HepG2 (cell line): ENCODE measurements at regions not wholly inside any gene's neighbourhood (a gene's known extent, or its start where the extent isn't known, plus 50 kb on each side); places are given as distances from the start of the nearest gene placed in this dataset.

Experiments
- ATAC-seq: fragments of 200-7000 bp; cut with Tn5 transposase; 3 replicates; pipeline ENCODE4 v1.9.1; 2020; ENCODE audit warnings: mild to moderate bottlenecking, moderate library complexity
- BruUV-seq: library from RNA; stranded (reverse); fragments of 400-500 nt; replicated peaks from 2 replicates; lab custom pipeline; 2021; lab: Mats Ljungman, UMichigan
- CTCF ChIA-PET: fragments of 300-600 bp; formaldehyde crosslinking; extraction: SDS; loops from one replicate; lab custom pipeline; 2021; ENCODE audit warnings: low total read pairs, inconsistent platforms, low intra/inter-chr PET ratio; lab: Yijun Ruan, JAX
- POLR2A ChIA-PET: fragments of 350-600 bp; sonication (Branson Sonifier 250); formaldehyde crosslinking; loops from one replicate; lab custom pipeline; 2020; ENCODE audit warnings: antibody characterized with exemption, inconsistent platforms; lab: Yijun Ruan, JAX
- DNase-seq: peaks from one replicate; pipeline ENCODE4 v3.0.0-alpha.2; 2015; ENCODE audit warnings: low spot score
- FAIRE-seq: peaks from 3 replicates; lab custom pipeline; 2011; peaks lifted over from hg19 to GRCh38; lab: Jason Lieb, UNC
- H2AFZ ChIP-seq: one replicate; pipeline ENCODE4 v1.6.1; 2011; ENCODE audit warnings: low read length, inconsistent platforms
- H3K27ac ChIP-seq: fragments of 300-600 bp; 3 replicates; pipeline ENCODE4 v1.8.0; 2011; ENCODE audit warnings: mixed run types, mild to moderate bottlenecking, mixed read lengths, low read length, inconsistent platforms; ENCODE audit not compliant: insufficient read depth; ENCODE audit errors: extremely low read length
- H3K27me3 ChIP-seq, 2 experiments: fragments of 200-600 bp in 1 of 2; 2 replicates in 1 of 2; 3 replicates in 1 of 2; pipeline versions ENCODE4 v1.6.0 to v1.8.0; 2011; ENCODE audit warnings: low read length in 2 of 2, mild to moderate bottlenecking in 2 of 2, moderate library complexity in 2 of 2, inconsistent platforms in 1 of 2; ENCODE audit not compliant: insufficient read depth in 2 of 2, control insufficient read depth in 1 of 2
- H3K36me3 ChIP-seq, 2 experiments: fragments of 200-600 bp in 1 of 2; replicated peaks in 1 of 2; 2 replicates in 1 of 2; 3 replicates in 1 of 2; pipeline versions ENCODE4 v1.5.1 to v1.8.0; 2011; ENCODE audit warnings: low read length in 2 of 2, inconsistent platforms in 1 of 2; ENCODE audit not compliant: insufficient read depth in 2 of 2, control insufficient read depth in 1 of 2
- H3K4me1 ChIP-seq: 2 replicates; pipeline ENCODE4 v1.5.1; 2012; ENCODE audit warnings: low read length, inconsistent platforms; ENCODE audit not compliant: insufficient read depth
- H3K4me2 ChIP-seq: 2 replicates; pipeline ENCODE4 v1.6.0; 2011; ENCODE audit warnings: low read depth, low read length, inconsistent platforms
- H3K4me3 ChIP-seq, 3 experiments: fragments of 200-600 bp in 1 of 3; sonication (generic), shearing (Covaris generic) in 1 of 3; replicated peaks in 1 of 3; 2 replicates each; pipeline ENCODE4 v1.5.1; 2011 to 2016; ENCODE audit warnings: low read length in 3 of 3, inconsistent platforms in 2 of 3, low read depth in 2 of 3, mild to moderate bottlenecking in 2 of 3, control low read depth in 1 of 3, mixed read lengths in 1 of 3; ENCODE audit not compliant: insufficient read depth in 1 of 3
- H3K79me2 ChIP-seq: one replicate; pipeline ENCODE4 v1.6.1; 2011; ENCODE audit warnings: low read length, inconsistent platforms; ENCODE audit not compliant: insufficient read depth
- H3K9ac ChIP-seq: 2 replicates; pipeline ENCODE4 v1.6.0; 2011; ENCODE audit warnings: mild to moderate bottlenecking, low read depth, low read length, inconsistent platforms; ENCODE audit not compliant: insufficient read depth
- H3K9me3 ChIP-seq: 2 replicates; pipeline ENCODE4 v1.5.1; 2012; ENCODE audit warnings: mild to moderate bottlenecking, low read length
- H4K20me1 ChIP-seq: 2 replicates; pipeline ENCODE4 v1.6.0; 2011; ENCODE audit warnings: inconsistent platforms, mild to moderate bottlenecking, low read length, moderate library complexity; ENCODE audit not compliant: insufficient read depth
- E2F1 ChIP-seq: sonication (generic); formaldehyde crosslinking; IDR thresholded peaks from 2 replicates; pipeline ENCODE4 v1.5.0; 2020; ENCODE audit warnings: missing genetic modification reagents
- EP300 ChIP-seq, 3 experiments: sonication (generic) in 1 of 3; formaldehyde crosslinking in 1 of 3; IDR thresholded peaks; 2 replicates each; pipeline versions ENCODE4 v1.5.1 to v1.6.1; 2011 to 2020; ENCODE audit warnings: low read depth in 2 of 3, low read length in 2 of 3, borderline replicate concordance in 1 of 3, improper control_type of control experiment in 1 of 3, mild to moderate bottlenecking in 1 of 3, missing genetic modification reagents in 1 of 3, moderate library complexity in 1 of 3
- MED8 ChIP-seq: sonication (generic); formaldehyde crosslinking; IDR thresholded peaks from 2 replicates; pipeline ENCODE4 v1.8.1; 2023; ENCODE audit warnings: mild to moderate bottlenecking, missing genetic modification reagents; ENCODE audit not compliant: insufficient replicate concordance
- PCBP2 ChIP-seq: fragments of 200-400 bp; formaldehyde crosslinking; optimal IDR thresholded peaks from 2 replicates; pipeline ENCODE3; 2018; ENCODE audit warnings: low read length, low read depth; ENCODE audit not compliant: poor library complexity, severe bottlenecking
- PHF20 ChIP-seq: sonication (generic); formaldehyde crosslinking; IDR thresholded peaks from 2 replicates; pipeline ENCODE4 v1.5.0; 2020; ENCODE audit warnings: mild to moderate bottlenecking, missing genetic modification reagents
- RFXANK ChIP-seq: IDR thresholded peaks from 2 replicates; pipeline ENCODE4 v1.6.1; 2016
- STAG1 ChIP-seq: sonication (generic); formaldehyde crosslinking; IDR thresholded peaks from 2 replicates; pipeline ENCODE4 v1.4.0; 2020; ENCODE audit warnings: missing genetic modification reagents
- TARDBP ChIP-seq: sonication (generic); formaldehyde crosslinking; IDR thresholded peaks from 2 replicates; pipeline ENCODE4 v1.8.0; 2022; ENCODE audit warnings: mild to moderate bottlenecking, missing genetic modification reagents
- ZBTB7B ChIP-seq: sonication (generic); formaldehyde crosslinking; IDR thresholded peaks from 2 replicates; pipeline ENCODE4 v1.4.0; 2020; ENCODE audit warnings: missing genetic modification reagents
- WGBS: methylation state at CpG from one replicate; pipeline ENCODE4 v1.1.6; 2017; ENCODE audit warnings: low lambda C conversion rate; 5-methylcytosine and 5-hydroxymethylcytosine counted together
- in situ Hi-C: cut with HindIII; loops from 2 replicates; pipeline ENCODE4 v1.10.0; 2017; ENCODE audit warnings: low pct_unique_long_range_greater_than_20kb; ENCODE audit not compliant: extremely low pct_ligation_motif_present
- intact Hi-C: fragments of 100-400 bp; cut with micrococcal nuclease; formaldehyde crosslinking; loops from one replicate; pipeline ENCODE4 v1.10.0; 2022; ENCODE audit not compliant: unreplicated experiment
- TF ChIP-seq, protein P1 (sequence below): sonication (generic); formaldehyde crosslinking; IDR thresholded peaks from 2 replicates; pipeline ENCODE4 v1.8.0; 2022; ENCODE audit warnings: low read depth, missing genetic modification reagents
- TF ChIP-seq, protein P2 (sequence below): sonication (generic); formaldehyde crosslinking; IDR thresholded peaks from 2 replicates; pipeline ENCODE4 v1.4.0; 2020; ENCODE audit warnings: mild to moderate bottlenecking, missing genetic modification reagents

GRCh38 chr4:154977228-154977627, 196.2 kb downstream of the RBM46 start:
- in situ Hi-C loops (no loop called here), intact Hi-C loops (no loop called here)
- CTCF ChIA-PET: no interaction called here

More at GRCh38 chr4:154977228-154977627, 196.2 kb downstream of the RBM46 start:
- DNase-seq: no peak
- H3K27ac ChIP-seq: no peak overlapping the region
- no peaks in the 10 kb centered on the region for H3K27me3 ChIP-seq
- no peak overlapping the region for H2AFZ ChIP-seq
- H3K4me1 ChIP-seq: peaks cover 13% of the 10 kb centered on the region; the same call in 1 of the 2 replicates
- ATAC-seq: no peak
- no peak overlapping the region for H3K4me3 ChIP-seq
- TF ChIP-seq TARDBP (CRISPR knock-in tag): no peak
- TF ChIP-seq, protein P1, sequence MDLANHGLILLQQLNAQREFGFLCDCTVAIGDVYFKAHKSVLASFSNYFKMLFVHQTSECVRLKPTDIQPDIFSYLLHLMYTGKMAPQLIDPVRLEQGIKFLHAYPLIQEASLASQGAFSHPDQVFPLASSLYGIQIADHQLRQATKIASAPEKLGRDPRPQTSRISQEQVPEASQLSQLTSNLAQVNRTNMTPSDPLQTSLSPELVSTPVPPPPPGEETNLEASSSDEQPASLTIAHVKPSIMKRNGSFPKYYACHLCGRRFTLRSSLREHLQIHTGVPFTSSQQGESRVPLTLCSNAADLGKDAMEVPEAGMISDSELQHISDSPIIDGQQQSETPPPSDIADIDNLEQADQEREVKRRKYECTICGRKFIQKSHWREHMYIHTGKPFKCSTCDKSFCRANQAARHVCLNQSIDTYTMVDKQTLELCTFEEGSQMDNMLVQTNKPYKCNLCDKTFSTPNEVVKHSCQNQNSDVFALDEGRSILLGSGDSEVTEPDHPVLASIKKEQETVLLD (CRISPR knock-in tag): no peak
- TF ChIP-seq PHF20 (CRISPR knock-in tag): no peak
- no peak for TF ChIP-seq EP300 (IDR thresholded peaks at IDR 0.05; ENCODE audit: low read depth in 2 of 2, low read length in 2 of 2)
- no peak for TF ChIP-seq EP300 (CRISPR knock-in tag; IDR thresholded peaks at IDR 0.05; ENCODE audit: borderline replicate concordance)
- TF ChIP-seq PCBP2: no peak
- no peak for TF ChIP-seq E2F1 (CRISPR knock-in tag)
- no peak for TF ChIP-seq MED8 (CRISPR knock-in tag)
- TF ChIP-seq RFXANK (CRISPR knock-in tag): no peak
- TF ChIP-seq, protein P2, sequence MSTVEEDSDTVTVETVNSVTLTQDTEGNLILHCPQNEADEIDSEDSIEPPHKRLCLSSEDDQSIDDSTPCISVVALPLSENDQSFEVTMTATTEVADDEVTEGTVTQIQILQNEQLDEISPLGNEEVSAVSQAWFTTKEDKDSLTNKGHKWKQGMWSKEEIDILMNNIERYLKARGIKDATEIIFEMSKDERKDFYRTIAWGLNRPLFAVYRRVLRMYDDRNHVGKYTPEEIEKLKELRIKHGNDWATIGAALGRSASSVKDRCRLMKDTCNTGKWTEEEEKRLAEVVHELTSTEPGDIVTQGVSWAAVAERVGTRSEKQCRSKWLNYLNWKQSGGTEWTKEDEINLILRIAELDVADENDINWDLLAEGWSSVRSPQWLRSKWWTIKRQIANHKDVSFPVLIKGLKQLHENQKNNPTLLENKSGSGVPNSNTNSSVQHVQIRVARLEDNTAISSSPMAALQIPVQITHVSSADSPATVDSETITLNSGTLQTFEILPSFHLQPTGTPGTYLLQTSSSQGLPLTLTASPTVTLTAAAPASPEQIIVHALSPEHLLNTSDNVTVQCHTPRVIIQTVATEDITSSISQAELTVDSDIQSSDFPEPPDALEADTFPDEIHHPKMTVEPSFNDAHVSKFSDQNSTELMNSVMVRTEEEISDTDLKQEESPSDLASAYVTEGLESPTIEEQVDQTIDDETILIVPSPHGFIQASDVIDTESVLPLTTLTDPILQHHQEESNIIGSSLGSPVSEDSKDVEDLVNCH (CRISPR knock-in tag): no peak
- TF ChIP-seq STAG1 (CRISPR knock-in tag): no peak
- TF ChIP-seq ZBTB7B (CRISPR knock-in tag): no peak
- 22% methylated on average over 6 of the region's 6 CpGs for WGBS
- H3K9me3 ChIP-seq: no peaks in the 10 kb centered on the region
- H3K4me2 ChIP-seq: no peak overlapping the region
- no peaks in the 10 kb centered on the region for H3K36me3 ChIP-seq
- H4K20me1 ChIP-seq: no peaks in the 10 kb centered on the region
- POLR2A ChIA-PET: no interaction called here
- H3K79me2 ChIP-seq: no peaks in the 10 kb centered on the region
- no peak for FAIRE-seq
- no TSS peak for BruUV-seq
- no peak overlapping the region for H3K9ac ChIP-seq
